ENCODE measurements at regions not wholly inside any gene's neighbourhood (a gene's known extent, or its start where the extent isn't known, plus 50 kb on each side); places are given as distances from the start of the nearest gene placed in this dataset.

- TF ChIP-seq AFF4 (CRISPR knock-in tag; IDR thresholded peaks at IDR 0.05; ENCODE audit: borderline replicate concordance) (no peak), SOX15 (CRISPR knock-in tag; IDR thresholded peaks at IDR 0.05) (no peak), IRF2 (CRISPR knock-in tag; IDR thresholded peaks at IDR 0.05; ENCODE audit: borderline replicate concordance, low read depth) (no peak), SMAD4 (CRISPR knock-in tag; IDR thresholded peaks at IDR 0.05) (no peak), FOXP4 (CRISPR knock-in tag; IDR thresholded peaks at IDR 0.05) (no peak), FOXP1 (CRISPR knock-in tag; IDR thresholded peaks at IDR 0.05; ENCODE audit: borderline replicate concordance) (no peak), ZNF121 (CRISPR knock-in tag; IDR thresholded peaks at IDR 0.05) (no peak), CBFB (CRISPR knock-in tag; IDR thresholded peaks at IDR 0.05; ENCODE audit: low read depth) (no peak)
Measured at GRCh38 chr4:126028876-126029275, 714.1 kb downstream of the FAT4 start (continued).

- ChIA-PET POLR2A (no interaction called here), CTCF (no interaction called here)
- Mint-ChIP-seq H3K27me3 (ENCODE audit: low read depth) (no peaks in the 10 kb centered on the region), H3K36me3 (no peaks in the 10 kb centered on the region), H3K4me3 (no peak overlapping the region), H3K9me3 (peaks cover 12% of the 10 kb centered on the region), H3K27ac (no peak overlapping the region), H3K4me1 (no peaks in the 10 kb centered on the region)
- ATAC-seq (no peak), DNase-seq (ENCODE audit: low spot score) (no peak)
- no peak for TF ChIP-seq ESRRA (CRISPR knock-in tag; IDR thresholded peaks at IDR 0.05; ENCODE audit: borderline replicate concordance)
- TF ChIP-seq ZBTB43 (CRISPR knock-in tag; IDR thresholded peaks at IDR 0.05) = no peak
- TF ChIP-seq NFYB (CRISPR knock-in tag; conservative IDR thresholded peaks at IDR 0.05; ENCODE audit: low read depth) = no peak
- no peak for TF ChIP-seq MLX (CRISPR knock-in tag; IDR thresholded peaks at IDR 0.05)
- no peak for TF ChIP-seq CREM (CRISPR knock-in tag; IDR thresholded peaks at IDR 0.05)
- TF ChIP-seq PREB (CRISPR knock-in tag; IDR thresholded peaks at IDR 0.05; ENCODE audit: borderline replicate concordance) = no peak
- no peak for TF ChIP-seq ZNF121 (CRISPR knock-in tag; IDR thresholded peaks at IDR 0.05)
- no peak for TF ChIP-seq SMAD3 (CRISPR knock-in tag; IDR thresholded peaks at IDR 0.05; ENCODE audit: borderline replicate concordance)
- no peak for TF ChIP-seq HMGA2 (CRISPR knock-in tag; IDR thresholded peaks at IDR 0.05)
- TF ChIP-seq STAT6 (CRISPR knock-in tag; conservative IDR thresholded peaks at IDR 0.05; ENCODE audit: low read depth) = no peak
- no peak for TF ChIP-seq ETV6 (CRISPR knock-in tag; IDR thresholded peaks at IDR 0.05)
- TF ChIP-seq MYBL2 (CRISPR knock-in tag; IDR thresholded peaks at IDR 0.05) = no peak
- no peak for TF ChIP-seq OVOL2 (CRISPR knock-in tag; IDR thresholded peaks at IDR 0.05; ENCODE audit: borderline replicate concordance)
- no peak for TF ChIP-seq ZMAT4 (CRISPR knock-in tag; IDR thresholded peaks at IDR 0.05)
- no peak for TF ChIP-seq NR2C2 (CRISPR knock-in tag; IDR thresholded peaks at IDR 0.05)
- TF ChIP-seq FOXJ3 (CRISPR knock-in tag; IDR thresholded peaks at IDR 0.05; ENCODE audit: borderline replicate concordance) = no peak
Measured at GRCh38 chr4:126037231-126037630, 722.5 kb downstream of the FAT4 start.
